OCI-LY1 (cell line): ENCODE measurements at regions not wholly inside any gene's neighbourhood (a gene's known extent, or its start where the extent isn't known, plus 50 kb on each side); places are given as distances from the start of the nearest gene placed in this dataset.

Experiments
- H2AFZ ChIP-seq: fragments of 200-600 bp; sonication (generic), shearing (Covaris generic); 2 replicates; pipeline ENCODE4 v1.6.0; 2014; ENCODE audit warnings: antibody characterized with exemption, mild to moderate bottlenecking, low read length
- H3F3A ChIP-seq: fragments of 200-600 bp; sonication (generic), shearing (Covaris generic); 2 replicates; pipeline ENCODE4 v1.6.0; 2014; ENCODE audit warnings: mild to moderate bottlenecking, antibody characterized with exemption, low read length, moderate library complexity; ENCODE audit not compliant: insufficient read depth
- H3K27ac ChIP-seq: fragments of 200-600 bp; sonication (generic); 2 replicates; pipeline ENCODE4 v1.5.1; 2014; ENCODE audit warnings: low read length, mixed run types, mild to moderate bottlenecking, low read depth; ENCODE audit not compliant: poor library complexity, severe bottlenecking
- H3K27me3 ChIP-seq: fragments of 200-600 bp; sonication (generic); 2 replicates; pipeline ENCODE4 v1.6.0; 2014; ENCODE audit warnings: antibody characterized with exemption, mild to moderate bottlenecking, low read length, moderate library complexity; ENCODE audit not compliant: insufficient read depth
- H3K36me3 ChIP-seq: fragments of 200-600 bp; sonication (generic); 2 replicates; pipeline ENCODE4 v1.6.1; 2014; ENCODE audit warnings: mild to moderate bottlenecking, antibody characterized with exemption, low read length, moderate library complexity, mixed read lengths; ENCODE audit not compliant: insufficient read depth
- H3K4me1 ChIP-seq: fragments of 200-600 bp; sonication (generic); 2 replicates; pipeline ENCODE4 v1.5.1; 2014; ENCODE audit warnings: mild to moderate bottlenecking, low read length, moderate library complexity; ENCODE audit not compliant: insufficient read depth, severe bottlenecking
- H3K4me2 ChIP-seq: fragments of 200-600 bp; sonication (generic), shearing (Covaris generic); 2 replicates; pipeline ENCODE4 v1.6.1; 2014; ENCODE audit warnings: low read length
- H3K4me3 ChIP-seq: fragments of 200-600 bp; sonication (generic); 2 replicates; pipeline ENCODE4 v1.5.1; 2014; ENCODE audit warnings: low read length, low read depth, mild to moderate bottlenecking, mixed read lengths; ENCODE audit not compliant: poor library complexity, severe bottlenecking
- H3K79me2 ChIP-seq: fragments of 200-600 bp; shearing (Covaris generic); 2 replicates; pipeline ENCODE4 v1.6.1; 2016; ENCODE audit warnings: mixed run types, low read length, mixed read lengths; ENCODE audit not compliant: insufficient read depth
- H3K9ac ChIP-seq: fragments of 200-600 bp; sonication (generic), shearing (Covaris generic); 2 replicates; pipeline ENCODE4 v1.6.1; 2014; ENCODE audit warnings: mild to moderate bottlenecking, low read length, mixed read lengths
- H3K9me2 ChIP-seq: fragments of 200-600 bp; sonication (generic), shearing (Covaris generic); 2 replicates; pipeline ENCODE4 v1.6.1; 2014; ENCODE audit warnings: low read depth, mild to moderate bottlenecking, low read length, mixed read lengths
- H3K9me3 ChIP-seq: fragments of 200-600 bp; shearing (Covaris generic); 2 replicates; pipeline ENCODE4 v1.6.1; 2014; ENCODE audit warnings: low read length, mixed read lengths
- H4K20me1 ChIP-seq: fragments of 200-600 bp; sonication (generic), shearing (Covaris generic); 2 replicates; pipeline ENCODE4 v1.6.0; 2016; ENCODE audit warnings: mild to moderate bottlenecking, low read length; ENCODE audit not compliant: insufficient read depth
- EZH2 ChIP-seq: fragments of 200-600 bp; sonication (generic), shearing (Covaris generic); IDR thresholded peaks from 2 replicates; pipeline ENCODE4 v1.8.0; 2017; ENCODE audit warnings: borderline replicate concordance, mixed run types, mild to moderate bottlenecking, antibody characterized with exemption, low read length, moderate library complexity, mixed read lengths
- TF ChIP-seq, protein P1 (sequence below): fragments of 200-600 bp; sonication (generic), shearing (Covaris generic); IDR thresholded peaks from 2 replicates; pipeline ENCODE4 v1.5.1; 2017; ENCODE audit warnings: mild to moderate bottlenecking, antibody characterized with exemption, low read length, moderate library complexity, mixed read lengths

DNA sequence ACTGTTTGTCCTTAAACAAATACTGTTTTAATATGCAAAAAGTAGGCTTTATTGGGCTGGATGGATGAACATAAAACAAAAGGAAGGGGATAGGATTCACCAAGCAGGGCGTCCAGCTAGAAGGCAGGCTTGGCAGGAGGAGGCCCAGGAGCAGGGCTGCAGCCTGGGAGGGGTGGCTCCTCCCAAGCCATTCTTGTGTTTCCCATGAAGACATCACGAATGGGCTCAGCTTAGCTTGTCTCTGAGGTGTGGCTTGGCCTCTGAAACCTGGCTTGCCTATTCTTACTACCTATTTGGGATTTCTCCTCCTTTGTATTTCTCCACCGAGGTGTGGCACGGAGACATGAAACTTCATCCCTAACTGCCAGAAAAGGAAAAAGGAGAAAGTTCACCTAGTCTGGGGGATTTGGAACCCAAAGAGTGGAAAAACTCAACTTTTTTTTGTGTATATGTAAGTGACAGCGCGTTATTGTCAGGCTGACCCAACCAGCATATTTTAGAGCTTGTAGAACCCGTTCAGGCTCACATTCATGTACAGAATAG, 481.9 kb upstream of the SPRED2 start:
- H2AFZ ChIP-seq = no peak overlapping the region
- H3K27ac ChIP-seq = no peak overlapping the region
- H3K4me3 ChIP-seq = no peak overlapping the region
- H3K4me2 ChIP-seq = no peak overlapping the region
- H3F3A ChIP-seq = no peaks in the 10 kb centered on the region
- no peaks in the 10 kb centered on the region for H4K20me1 ChIP-seq
- no peaks in the 10 kb centered on the region for H3K79me2 ChIP-seq
- no peaks in the 10 kb centered on the region for H3K9me3 ChIP-seq
- TF ChIP-seq, protein P1, sequence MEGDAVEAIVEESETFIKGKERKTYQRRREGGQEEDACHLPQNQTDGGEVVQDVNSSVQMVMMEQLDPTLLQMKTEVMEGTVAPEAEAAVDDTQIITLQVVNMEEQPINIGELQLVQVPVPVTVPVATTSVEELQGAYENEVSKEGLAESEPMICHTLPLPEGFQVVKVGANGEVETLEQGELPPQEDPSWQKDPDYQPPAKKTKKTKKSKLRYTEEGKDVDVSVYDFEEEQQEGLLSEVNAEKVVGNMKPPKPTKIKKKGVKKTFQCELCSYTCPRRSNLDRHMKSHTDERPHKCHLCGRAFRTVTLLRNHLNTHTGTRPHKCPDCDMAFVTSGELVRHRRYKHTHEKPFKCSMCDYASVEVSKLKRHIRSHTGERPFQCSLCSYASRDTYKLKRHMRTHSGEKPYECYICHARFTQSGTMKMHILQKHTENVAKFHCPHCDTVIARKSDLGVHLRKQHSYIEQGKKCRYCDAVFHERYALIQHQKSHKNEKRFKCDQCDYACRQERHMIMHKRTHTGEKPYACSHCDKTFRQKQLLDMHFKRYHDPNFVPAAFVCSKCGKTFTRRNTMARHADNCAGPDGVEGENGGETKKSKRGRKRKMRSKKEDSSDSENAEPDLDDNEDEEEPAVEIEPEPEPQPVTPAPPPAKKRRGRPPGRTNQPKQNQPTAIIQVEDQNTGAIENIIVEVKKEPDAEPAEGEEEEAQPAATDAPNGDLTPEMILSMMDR = no peak
- no peaks in the 10 kb centered on the region for H3K4me1 ChIP-seq
- H3K36me3 ChIP-seq = no peaks in the 10 kb centered on the region
- H3K27me3 ChIP-seq = no peaks in the 10 kb centered on the region
- no peaks in the 10 kb centered on the region for H3K9me2 ChIP-seq
- no peak overlapping the region for H3K9ac ChIP-seq

DNA sequence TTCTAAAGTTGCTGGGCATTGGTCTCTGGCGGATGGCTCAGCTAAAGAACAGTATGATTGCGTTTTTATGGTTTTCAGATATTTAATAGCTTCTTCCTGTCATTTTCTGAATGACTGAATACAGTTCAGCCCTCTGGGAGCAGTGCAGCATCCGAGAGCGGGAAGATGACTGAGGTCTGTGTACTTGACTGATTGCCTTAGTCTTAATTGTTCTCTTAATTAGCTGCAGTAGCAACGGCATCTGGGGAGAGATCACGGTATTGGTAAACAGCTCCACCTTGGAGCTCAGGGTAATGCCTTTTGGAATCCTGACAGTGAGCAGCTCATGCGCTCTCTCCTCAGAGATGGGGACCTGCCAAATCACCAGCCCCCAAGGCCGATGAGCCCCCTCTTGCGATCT, 481.4 kb upstream of the SPRED2 start:
- Histone ChIP-seq H4K20me1 (no peaks in the 10 kb centered on the region), H3K4me1 (no peaks in the 10 kb centered on the region), H3K9me2 (no peaks in the 10 kb centered on the region), H3K9me3 (no peaks in the 10 kb centered on the region), H3F3A (no peaks in the 10 kb centered on the region), H2AFZ (no peak overlapping the region), H3K79me2 (no peaks in the 10 kb centered on the region), H3K27ac (no peak overlapping the region), H3K4me2 (no peak overlapping the region), H3K4me3 (no peak overlapping the region), H3K27me3 (no peaks in the 10 kb centered on the region), H3K9ac (no peak overlapping the region), H3K36me3 (no peaks in the 10 kb centered on the region)
- TF ChIP-seq, protein P1 = no peak
- TF ChIP-seq EZH2 = no peak

DNA sequence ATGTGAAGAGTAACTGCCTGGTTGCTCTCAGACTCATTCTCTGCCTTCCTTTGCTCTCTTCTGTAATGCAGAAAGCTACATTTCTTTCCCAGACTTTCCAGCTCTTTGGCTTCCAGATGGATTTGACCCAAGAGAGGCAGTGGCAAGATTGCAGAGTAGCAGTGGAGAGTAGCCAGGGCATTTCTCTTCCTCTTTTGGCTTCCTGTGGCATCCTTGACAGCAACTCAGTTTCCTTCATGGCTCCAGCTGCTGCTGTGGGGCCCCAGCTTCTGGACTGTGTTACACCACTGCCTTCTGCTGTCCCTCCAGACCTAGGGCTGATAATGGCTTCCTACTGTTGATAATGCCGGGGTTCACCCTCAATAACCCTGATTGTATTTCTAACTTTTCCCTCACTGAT, 469.4 kb upstream of the SPRED2 start:
- Histone ChIP-seq H3K9me3 (no peaks in the 10 kb centered on the region), H3K36me3 (no peaks in the 10 kb centered on the region), H3K4me3 (no peak overlapping the region), H2AFZ (no peak overlapping the region), H3F3A (no peaks in the 10 kb centered on the region), H3K4me1 (no peaks in the 10 kb centered on the region), H3K4me2 (no peak overlapping the region), H3K79me2 (no peaks in the 10 kb centered on the region), H3K9ac (no peak overlapping the region), H4K20me1 (no peaks in the 10 kb centered on the region), H3K9me2 (no peaks in the 10 kb centered on the region), H3K27me3 (no peaks in the 10 kb centered on the region), H3K27ac (no peak overlapping the region)
- TF ChIP-seq, protein P1 = no peak
- TF ChIP-seq EZH2 = no peak
